ENCODE measurements at regions not wholly inside any gene's neighbourhood (a gene's known extent, or its start where the extent isn't known, plus 50 kb on each side); places are given as distances from the start of the nearest gene placed in this dataset.

DNA sequence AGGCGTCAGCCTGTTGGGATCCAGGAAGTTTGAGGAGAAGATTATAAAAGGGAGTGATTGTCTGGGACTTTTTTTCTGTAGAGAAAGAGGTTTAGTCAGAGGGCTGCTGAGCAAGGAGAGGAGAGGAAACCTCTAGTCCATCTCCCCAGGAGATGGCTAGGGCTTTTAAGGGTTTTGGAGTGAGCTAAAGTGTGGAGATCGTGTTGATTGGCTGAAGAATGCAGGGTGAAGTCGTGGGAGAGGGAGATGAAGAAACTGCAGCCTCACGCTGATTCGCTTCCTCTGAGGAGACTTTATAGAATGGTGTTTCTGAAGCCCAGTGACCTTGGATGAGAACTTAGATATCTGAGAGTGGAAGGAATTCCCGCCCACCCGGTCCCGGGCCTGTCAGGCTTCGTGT is 193.7 kb upstream of the PWP1 start:
- no peak for TF ChIP-seq SMAD3 (CRISPR knock-in tag; conservative IDR thresholded peaks at IDR 0.05)
- no peak for TF ChIP-seq ZNF444 (CRISPR knock-in tag; IDR thresholded peaks at IDR 0.05)
- TF ChIP-seq SPI1 (IDR thresholded peaks at IDR 0.05; ENCODE audit: borderline replicate concordance, low read depth, low read length), result no peak
- no peak for TF ChIP-seq ZNF274 (IDR thresholded peaks at IDR 0.05; ENCODE audit: borderline replicate concordance, low read depth, low read length)
